Type B pancreatic cell (in vitro differentiated cells): ENCODE measurements at regions not wholly inside any gene's neighbourhood (a gene's known extent, or its start where the extent isn't known, plus 50 kb on each side); places are given as distances from the start of the nearest gene placed in this dataset.

Experiments
- DNase-seq: peaks from one replicate; pipeline ENCODE4 v3.0.0; 2021; ENCODE audit warnings: mixed read lengths; ENCODE audit not compliant: unreplicated experiment; ENCODE audit errors: extremely low spot score
- H3K27ac Mint-ChIP-seq: 2 replicates; pipeline ENCODE4 v1.8.0; 2021; ENCODE audit warnings: mild to moderate bottlenecking, mixed read lengths
- H3K27me3 Mint-ChIP-seq: 2 replicates; pipeline ENCODE4 v1.8.0; 2021; ENCODE audit warnings: mixed read lengths
- H3K36me3 Mint-ChIP-seq: 2 replicates; pipeline ENCODE4 v1.8.0; 2021; ENCODE audit warnings: mixed read lengths
- H3K4me1 Mint-ChIP-seq: one replicate; pipeline ENCODE4 v1.8.0; 2021; ENCODE audit warnings: mixed read lengths; ENCODE audit not compliant: unreplicated experiment
- H3K4me3 Mint-ChIP-seq: 2 replicates; pipeline ENCODE4 v1.8.0; 2021; ENCODE audit warnings: mild to moderate bottlenecking, mixed read lengths
- H3K9me3 Mint-ChIP-seq: 2 replicates; pipeline ENCODE4 v1.8.0; 2021; ENCODE audit warnings: mixed read lengths
- CTCF ChIP-seq: fragments of 200-600 bp; sonication (generic); conservative IDR thresholded peaks from 2 replicates; pipeline ENCODE4 v1.5.0; 2021; ENCODE audit warnings: antibody characterized with exemption, mild to moderate bottlenecking

GRCh38 chr15:46460431-46461094 lies 825.7 kb downstream of the SQOR start:
- no peak for DNase-seq
- H3K4me3 Mint-ChIP-seq, result no peak overlapping the region
- H3K27ac Mint-ChIP-seq, result no peak overlapping the region
- no peaks in the 10 kb centered on the region for H3K4me1 Mint-ChIP-seq
- H3K36me3 Mint-ChIP-seq, result no peaks in the 10 kb centered on the region
- H3K27me3 Mint-ChIP-seq, result no peaks in the 10 kb centered on the region
- TF ChIP-seq CTCF, result no peak
- H3K9me3 Mint-ChIP-seq, result no peaks in the 10 kb centered on the region

- no peak overlapping the region for H3K27ac Mint-ChIP-seq
- no peaks in the 10 kb centered on the region for H3K36me3 Mint-ChIP-seq
- no peaks in the 10 kb centered on the region for H3K27me3 Mint-ChIP-seq
- H3K4me3 Mint-ChIP-seq, result no peak overlapping the region
- no peaks in the 10 kb centered on the region for H3K4me1 Mint-ChIP-seq
- no peak for DNase-seq
- H3K9me3 Mint-ChIP-seq, result no peaks in the 10 kb centered on the region
- TF ChIP-seq CTCF, result no peak
Measured at GRCh38 chr15:46461416-46461815, 826.6 kb downstream of the SQOR start.

GRCh38 chr15:46467041-46467440 lies 832.2 kb downstream of the SQOR start:
- DNase-seq, result no peak
- Mint-ChIP-seq H3K4me3 (no peak overlapping the region), H3K27ac (no peak overlapping the region), H3K4me1 (no peaks in the 10 kb centered on the region), H3K36me3 (no peaks in the 10 kb centered on the region), H3K27me3 (no peaks in the 10 kb centered on the region), H3K9me3 (no peaks in the 10 kb centered on the region)
- TF ChIP-seq CTCF, result no peak

GRCh38 chr15:46471096-46471495 lies 836.3 kb downstream of the SQOR start:
- H3K4me3 Mint-ChIP-seq, result no peak overlapping the region
- TF ChIP-seq CTCF, result no peak
- no peak for DNase-seq
- H3K27ac Mint-ChIP-seq, result no peak overlapping the region
- no peaks in the 10 kb centered on the region for H3K27me3 Mint-ChIP-seq
- H3K9me3 Mint-ChIP-seq, result no peaks in the 10 kb centered on the region
- H3K4me1 Mint-ChIP-seq, result no peaks in the 10 kb centered on the region
- H3K36me3 Mint-ChIP-seq, result no peaks in the 10 kb centered on the region

- H3K36me3 Mint-ChIP-seq, result no peaks in the 10 kb centered on the region
- H3K4me1 Mint-ChIP-seq, result no peaks in the 10 kb centered on the region
- no peak for TF ChIP-seq CTCF
- H3K9me3 Mint-ChIP-seq, result peaks cover 8% of the 10 kb centered on the region
- H3K27ac Mint-ChIP-seq, result no peak overlapping the region
- H3K27me3 Mint-ChIP-seq, result no peaks in the 10 kb centered on the region
- no peak for DNase-seq
- no peak overlapping the region for H3K4me3 Mint-ChIP-seq
Measured at GRCh38 chr15:46489276-46489675, 854.4 kb downstream of the SQOR start.
